ENCODE measurements at regions not wholly inside any gene's neighbourhood (a gene's known extent, or its start where the extent isn't known, plus 50 kb on each side); places are given as distances from the start of the nearest gene placed in this dataset.
"Not testable (repeated sequence)": the region's sequence is repeated elsewhere in the genome, so short reads cannot be mapped to it uniquely, and the experiment has no call there.

GRCh38 chr6:85856235-85856634 is 213.5 kb upstream of the SYNCRIP start:
- H3K4me1 ChIP-seq (ENCODE audit: insufficient read depth, low read length) = no peaks in the 10 kb centered on the region
- Mint-ChIP-seq H3K4me3 (no peak overlapping the region), H3K36me3 (no peaks in the 10 kb centered on the region), H3K27ac (no peak overlapping the region), H3K4me1 (no peaks in the 10 kb centered on the region), H3K27me3 (peaks cover 4 to 11% of the 10 kb centered on the region in 2 donors), H3K9me3 (peaks cover 0 to 10% (median 5%) of the 10 kb centered on the region in 5 donors)
- DNase-seq = no peak
- H3K36me3 ChIP-seq (ENCODE audit: insufficient read depth, low read length) = no peaks in the 10 kb centered on the region
- ChIA-PET POLR2A (no interaction called here), CTCF (no interaction called here)
- no peaks in the 10 kb centered on the region for H3K27me3 ChIP-seq (ENCODE audit: insufficient read depth, low read length, poor library complexity, severe bottlenecking)
- no peak overlapping the region for H3K27ac ChIP-seq (ENCODE audit: low read depth, low read length)
- H3K4me3 ChIP-seq (ENCODE audit: low read length) = no peak overlapping the region
- no peaks in the 10 kb centered on the region for H3K9me3 ChIP-seq (ENCODE audit: low read length)

- H3K4me3 ChIP-seq (ENCODE audit: low read length); H3K36me3 ChIP-seq (ENCODE audit: insufficient read depth, low read length); H3K27me3 ChIP-seq (ENCODE audit: insufficient read depth, low read length, poor library complexity, severe bottlenecking); H3K27ac ChIP-seq (ENCODE audit: low read depth, low read length); H3K36me3 Mint-ChIP-seq; CTCF ChIA-PET; H3K4me1 ChIP-seq (ENCODE audit: insufficient read depth, low read length); H3K9me3 ChIP-seq (ENCODE audit: low read length); POLR2A ChIA-PET; DNase-seq; H3K4me1 Mint-ChIP-seq; H3K27ac Mint-ChIP-seq; H3K4me3 Mint-ChIP-seq: not testable (repeated sequence)
- peaks cover 0 to 24% (median 12%) of the 10 kb centered on the region in 5 donors for H3K9me3 Mint-ChIP-seq
- H3K27me3 Mint-ChIP-seq = peaks cover 1 to 16% of the 10 kb centered on the region in 2 donors
These were observed 195.8 kb upstream of the SYNCRIP start for GRCh38 chr6:85838351-85839119.

DNA sequence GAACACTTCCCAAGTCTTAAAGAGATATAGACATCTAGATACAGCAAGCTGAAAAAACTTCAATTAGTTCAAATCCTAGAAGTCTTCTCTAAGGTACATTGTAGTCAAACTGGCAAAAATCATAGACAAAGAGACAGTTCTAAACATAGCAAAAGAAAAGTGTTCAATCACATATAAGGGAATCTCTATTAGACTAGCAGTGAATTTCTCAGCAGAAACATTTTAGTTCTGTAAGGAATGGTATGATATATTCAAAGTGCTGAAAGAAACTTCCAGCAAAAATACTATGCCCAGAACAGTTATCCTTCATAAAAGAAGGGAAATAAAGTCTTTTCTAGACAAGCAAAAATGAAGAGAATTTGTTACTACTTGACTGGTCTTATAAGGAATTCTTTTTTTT is 186.3 kb upstream of the SYNCRIP start:
- H3K4me1 ChIP-seq (ENCODE audit: insufficient read depth, low read length) = no peaks in the 10 kb centered on the region
- no peak for DNase-seq
- peaks cover 15 to 49% (median 32%) of the 10 kb centered on the region in 5 donors for H3K9me3 Mint-ChIP-seq
- POLR2A ChIA-PET = no interaction called here
- no peaks in the 10 kb centered on the region for H3K27me3 ChIP-seq (ENCODE audit: insufficient read depth, low read length, poor library complexity, severe bottlenecking)
- no peak overlapping the region for H3K4me3 Mint-ChIP-seq
- H3K4me1 Mint-ChIP-seq = no peaks in the 10 kb centered on the region
- H3K27me3 Mint-ChIP-seq = peaks cover 0 to 4% of the 10 kb centered on the region in 2 donors
- no peak overlapping the region for H3K27ac ChIP-seq (ENCODE audit: low read depth, low read length)
- no peaks in the 10 kb centered on the region for H3K9me3 ChIP-seq (ENCODE audit: low read length)
- no peaks in the 10 kb centered on the region for H3K36me3 ChIP-seq (ENCODE audit: insufficient read depth, low read length)
- peaks cover 0 to 4% (median 0%) of the 10 kb centered on the region in 3 donors for H3K36me3 Mint-ChIP-seq
- H3K4me3 ChIP-seq (ENCODE audit: low read length) = no peak overlapping the region
- CTCF ChIA-PET = no interaction called here
- no peak overlapping the region for H3K27ac Mint-ChIP-seq

- no peak for DNase-seq
- H3K27ac Mint-ChIP-seq = no peak overlapping the region
- CTCF ChIA-PET = no interaction called here
- no peaks in the 10 kb centered on the region for H3K4me1 Mint-ChIP-seq
- no peaks in the 10 kb centered on the region for H3K27me3 ChIP-seq (ENCODE audit: insufficient read depth, low read length, poor library complexity, severe bottlenecking)
- H3K4me3 ChIP-seq (ENCODE audit: low read length) = no peak overlapping the region
- POLR2A ChIA-PET = no interaction called here
- no peaks in the 10 kb centered on the region for H3K4me1 ChIP-seq (ENCODE audit: insufficient read depth, low read length)
- H3K36me3 Mint-ChIP-seq = peaks cover 0 to 4% (median 3%) of the 10 kb centered on the region in 3 donors
- H3K27me3 Mint-ChIP-seq = no peaks in the 10 kb centered on the region
- no peak overlapping the region for H3K4me3 Mint-ChIP-seq
- H3K27ac ChIP-seq (ENCODE audit: low read depth, low read length) = no peak overlapping the region
- H3K9me3 Mint-ChIP-seq = peaks cover 32 to 43% (median 38%) of the 10 kb centered on the region in 5 donors
- H3K36me3 ChIP-seq (ENCODE audit: insufficient read depth, low read length) = no peaks in the 10 kb centered on the region
- no peaks in the 10 kb centered on the region for H3K9me3 ChIP-seq (ENCODE audit: low read length)
These were observed 184.3 kb upstream of the SYNCRIP start for GRCh38 chr6:85826997-85827396.

DNA sequence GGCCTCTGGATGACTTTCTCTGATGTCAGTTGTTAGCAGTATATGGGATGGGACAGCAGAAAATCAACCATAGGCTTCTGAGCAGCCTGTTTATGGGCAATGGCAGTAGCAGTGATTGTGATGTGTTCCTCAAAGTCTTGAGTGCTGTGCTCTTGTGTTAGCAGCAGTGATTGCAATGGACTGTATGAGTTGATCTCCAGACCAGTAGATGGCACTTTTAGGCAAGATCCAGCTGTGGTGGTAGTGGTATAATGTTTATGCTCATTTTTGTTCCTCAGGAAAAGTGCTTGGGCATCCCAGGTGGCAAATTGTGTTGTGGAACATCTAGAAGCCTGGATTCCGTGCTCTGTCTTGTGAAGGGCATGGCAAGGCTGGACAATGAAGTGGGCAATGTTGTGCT is 181.6 kb upstream of the SYNCRIP start:
- H3K27ac Mint-ChIP-seq = no peak overlapping the region
- CTCF ChIA-PET = no interaction called here
- POLR2A ChIA-PET = no interaction called here

DNA sequence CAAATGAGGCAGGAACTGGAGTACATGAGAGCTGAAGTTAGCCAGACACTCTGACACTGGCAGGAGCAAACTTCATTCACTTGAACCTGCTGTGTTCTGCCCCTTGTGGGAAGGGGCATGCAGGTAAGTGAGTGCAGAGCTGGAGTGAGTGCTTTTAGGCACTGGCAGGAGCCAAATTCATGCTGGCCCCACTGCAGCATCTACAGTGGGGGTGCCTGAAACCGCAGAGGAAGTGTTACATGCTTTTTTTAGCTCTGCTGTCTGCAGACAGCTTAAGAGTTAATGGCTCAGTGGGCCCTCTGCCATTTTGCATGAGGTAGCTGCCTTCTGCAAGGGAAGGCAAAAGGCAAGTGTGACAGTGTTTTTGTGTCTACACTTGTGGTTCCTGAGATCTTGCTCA is 167.9 kb upstream of the SYNCRIP start:
- no peaks in the 10 kb centered on the region for H3K9me3 ChIP-seq (ENCODE audit: low read length)
- Mint-ChIP-seq H3K4me1 (no peaks in the 10 kb centered on the region), H3K9me3 (peaks cover under 1 to 40% (median 27%) of the 10 kb centered on the region in 5 donors), H3K27ac (no peak overlapping the region), H3K4me3 (no peak overlapping the region), H3K36me3 (peaks cover 0 to 8% (median 0%) of the 10 kb centered on the region in 3 donors), H3K27me3 (peaks cover 9 to 19% of the 10 kb centered on the region in 2 donors)
- CTCF ChIA-PET = no interaction called here
- H3K4me1 ChIP-seq (ENCODE audit: insufficient read depth, low read length) = no peaks in the 10 kb centered on the region
- no peaks in the 10 kb centered on the region for H3K27me3 ChIP-seq (ENCODE audit: insufficient read depth, low read length, poor library complexity, severe bottlenecking)
- no peak for DNase-seq
- no peak overlapping the region for H3K27ac ChIP-seq (ENCODE audit: low read depth, low read length)
- H3K36me3 ChIP-seq (ENCODE audit: insufficient read depth, low read length) = no peaks in the 10 kb centered on the region
- no peak overlapping the region for H3K4me3 ChIP-seq (ENCODE audit: low read length)
- POLR2A ChIA-PET = no interaction called here

More for the DNA sequence above, 181.6 kb upstream of the SYNCRIP start:
- Mint-ChIP-seq H3K9me3 (peaks cover 32 to 46% (median 38%) of the 10 kb centered on the region in 5 donors), H3K27me3 (no peaks in the 10 kb centered on the region), H3K36me3 (peaks cover 0 to 4% (median 3%) of the 10 kb centered on the region in 3 donors), H3K4me3 (no peak overlapping the region), H3K4me1 (no peaks in the 10 kb centered on the region)
- Histone ChIP-seq H3K4me1 (ENCODE audit: insufficient read depth, low read length) (no peaks in the 10 kb centered on the region), H3K9me3 (ENCODE audit: low read length) (no peaks in the 10 kb centered on the region), H3K27ac (ENCODE audit: low read depth, low read length) (no peak overlapping the region), H3K4me3 (ENCODE audit: low read length) (no peak overlapping the region), H3K27me3 (ENCODE audit: insufficient read depth, low read length, poor library complexity, severe bottlenecking) (no peaks in the 10 kb centered on the region), H3K36me3 (ENCODE audit: insufficient read depth, low read length) (no peaks in the 10 kb centered on the region)
- no peak for DNase-seq

GRCh38 chr6:85803721-85804120 is 161.0 kb upstream of the SYNCRIP start:
- no peak overlapping the region for H3K4me3 Mint-ChIP-seq
- H3K9me3 Mint-ChIP-seq = peaks cover 0 to 17% (median 14%) of the 10 kb centered on the region in 5 donors
- H3K36me3 Mint-ChIP-seq = peaks cover 0 to 4% (median 0%) of the 10 kb centered on the region in 3 donors
- Histone ChIP-seq H3K4me1 (ENCODE audit: insufficient read depth, low read length) (no peaks in the 10 kb centered on the region), H3K36me3 (ENCODE audit: insufficient read depth, low read length) (no peaks in the 10 kb centered on the region), H3K4me3 (ENCODE audit: low read length) (no peak overlapping the region), H3K27me3 (ENCODE audit: insufficient read depth, low read length, poor library complexity, severe bottlenecking) (no peaks in the 10 kb centered on the region), H3K9me3 (ENCODE audit: low read length) (no peaks in the 10 kb centered on the region), H3K27ac (ENCODE audit: low read depth, low read length) (no peak overlapping the region)
- DNase-seq = no peak
- CTCF ChIA-PET = no interaction called here
- no peak overlapping the region for H3K27ac Mint-ChIP-seq
- no peaks in the 10 kb centered on the region for H3K4me1 Mint-ChIP-seq
- POLR2A ChIA-PET = no interaction called here
- H3K27me3 Mint-ChIP-seq = peaks cover 5 to 18% of the 10 kb centered on the region in 2 donors

DNA sequence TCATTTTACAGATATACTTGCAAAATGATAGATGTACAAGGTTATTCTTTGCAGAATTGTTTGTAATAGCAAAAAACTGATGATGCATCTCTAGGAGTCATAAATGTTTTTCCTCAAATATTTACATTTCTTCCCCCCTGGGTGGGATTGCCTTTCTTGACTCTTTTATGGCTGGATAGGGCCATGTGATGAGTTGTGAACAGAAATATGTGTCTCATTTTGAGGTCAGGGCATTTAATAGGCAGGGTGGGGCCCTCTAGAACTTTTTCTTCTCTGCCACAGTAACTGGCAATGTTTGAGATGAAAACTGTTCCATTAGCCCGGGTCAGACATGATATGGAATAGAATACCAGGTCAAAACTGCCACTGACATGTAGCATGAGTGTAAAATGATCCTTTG is 159.5 kb upstream of the SYNCRIP start:
- DNase-seq = no peak
- no peaks in the 10 kb centered on the region for H3K36me3 ChIP-seq (ENCODE audit: insufficient read depth, low read length)
- ChIA-PET CTCF (no interaction called here), POLR2A (no interaction called here)
- Mint-ChIP-seq H3K4me3 (no peak overlapping the region), H3K36me3 (peaks cover 0 to 4% (median 0%) of the 10 kb centered on the region in 3 donors), H3K27ac (no peak overlapping the region), H3K27me3 (peaks cover 0 to 23% of the 10 kb centered on the region in 2 donors), H3K4me1 (no peaks in the 10 kb centered on the region), H3K9me3 (peaks cover 0 to 7% (median 4%) of the 10 kb centered on the region in 5 donors)
- H3K9me3 ChIP-seq (ENCODE audit: low read length) = no peaks in the 10 kb centered on the region
- H3K27me3 ChIP-seq (ENCODE audit: insufficient read depth, low read length, poor library complexity, severe bottlenecking) = no peaks in the 10 kb centered on the region
- no peak overlapping the region for H3K27ac ChIP-seq (ENCODE audit: low read depth, low read length)
- no peak overlapping the region for H3K4me3 ChIP-seq (ENCODE audit: low read length)
- no peaks in the 10 kb centered on the region for H3K4me1 ChIP-seq (ENCODE audit: insufficient read depth, low read length)
